K562 (cell line): ENCODE measurements at regions not wholly inside any gene's neighbourhood (a gene's known extent, or its start where the extent isn't known, plus 50 kb on each side); places are given as distances from the start of the nearest gene placed in this dataset.
A peak's percentile ranks its signal among the peaks of the same experiment; 100 is the strongest.

Source experiments
- ATF1 ChIP-seq, 2 experiments: fragments of 450-650 bp in 1 of 2; IDR thresholded peaks; 2 replicates each; pipeline ENCODE4 v1.6.1; 2016; ENCODE audit warnings: missing compliant biosample characterization in 1 of 2, missing genetic modification characterization in 1 of 2
- CBFA2T2 ChIP-seq: fragments of 450-650 bp; conservative IDR thresholded peaks from 2 replicates; pipeline ENCODE4 v1.6.1; 2017; ENCODE audit warnings: mild to moderate bottlenecking
- CREB1 ChIP-seq, 2 experiments: sonication (generic) in 1 of 2; formaldehyde crosslinking in 1 of 2; IDR thresholded peaks; 2 replicates each; pipeline versions ENCODE4 v1.6.1 to v1.8.0; 2012 to 2022; ENCODE audit warnings: inconsistent platforms in 1 of 2, mild to moderate bottlenecking in 1 of 2, missing genetic modification reagents in 1 of 2, moderate library complexity in 1 of 2
- CTBP1 ChIP-seq: fragments of 450-650 bp; IDR thresholded peaks from 2 replicates; pipeline ENCODE4 v1.6.1; 2016; ENCODE audit warnings: borderline replicate concordance
- FOXK2 ChIP-seq, 2 experiments: fragments of 450-650 bp; IDR thresholded peaks in 1 of 2; conservative IDR thresholded peaks in 1 of 2; 2 replicates each; pipeline ENCODE4 v1.6.1; 2016; ENCODE audit warnings: low read depth in 2 of 2, mild to moderate bottlenecking in 1 of 2
- NR1H2 ChIP-seq: sonication (generic); formaldehyde crosslinking; IDR thresholded peaks from 2 replicates; pipeline ENCODE4 v1.4.0; 2020; ENCODE audit warnings: mild to moderate bottlenecking, missing genetic modification reagents
- RBM25 ChIP-seq: fragments of 200-400 bp; formaldehyde crosslinking; IDR thresholded peaks from 2 replicates; pipeline ENCODE4 v1.6.1; 2018; ENCODE audit warnings: low read length, low read depth, moderate library complexity; ENCODE audit not compliant: severe bottlenecking
- RCOR1 ChIP-seq, 2 experiments: IDR thresholded peaks; 2 replicates each; pipeline ENCODE4 v1.6.1; 2012; ENCODE audit warnings: low read depth in 2 of 2, low read length in 2 of 2, borderline replicate concordance in 1 of 2, improper control_type of control experiment in 1 of 2
- STAT5A ChIP-seq: IDR thresholded peaks from 2 replicates; pipeline ENCODE4 v1.6.1; 2012; ENCODE audit warnings: low read length, inconsistent platforms, borderline replicate concordance
- ZNF143 ChIP-seq: sonication (generic); formaldehyde crosslinking; IDR thresholded peaks from 2 replicates; pipeline ENCODE4 v1.9.0; 2022; ENCODE audit warnings: mild to moderate bottlenecking, missing genetic modification reagents
- ZNF197 ChIP-seq: fragments of 200-800 bp; sonication (Bioruptor generic); IDR thresholded peaks from 2 replicates; pipeline ENCODE4 v1.6.1; 2016; ENCODE audit warnings: low read depth, missing genetic modification characterization, missing compliant biosample characterization
- TF ChIP-seq, protein P1 (sequence below): fragments of 450-650 bp; IDR thresholded peaks from 2 replicates; pipeline ENCODE4 v1.6.1; 2017; ENCODE audit warnings: antibody characterized with exemption, mild to moderate bottlenecking
- TF ChIP-seq, protein P2 (sequence below): fragments of 450-650 bp; IDR thresholded peaks from 2 replicates; pipeline ENCODE4 v1.6.1; 2016
- TF ChIP-seq, protein P3 (sequence below), 2 experiments: fragments of 450-650 bp; IDR thresholded peaks; 2 replicates each; pipeline ENCODE4 v1.6.1; 2016
- TF ChIP-seq, protein P4 (sequence below): sonication (generic); formaldehyde crosslinking; IDR thresholded peaks from 2 replicates; pipeline ENCODE4 v1.8.0; 2022; ENCODE audit warnings: mild to moderate bottlenecking, missing genetic modification reagents
- TF ChIP-seq, protein P5 (sequence below), 2 experiments: IDR thresholded peaks in 1 of 2; conservative IDR thresholded peaks in 1 of 2; 2 replicates each; pipeline ENCODE4 v1.6.1; 2016; ENCODE audit warnings: low read depth in 2 of 2, mild to moderate bottlenecking in 1 of 2, missing compliant biosample characterization in 1 of 2, missing genetic modification characterization in 1 of 2, moderate library complexity in 1 of 2

DNA sequence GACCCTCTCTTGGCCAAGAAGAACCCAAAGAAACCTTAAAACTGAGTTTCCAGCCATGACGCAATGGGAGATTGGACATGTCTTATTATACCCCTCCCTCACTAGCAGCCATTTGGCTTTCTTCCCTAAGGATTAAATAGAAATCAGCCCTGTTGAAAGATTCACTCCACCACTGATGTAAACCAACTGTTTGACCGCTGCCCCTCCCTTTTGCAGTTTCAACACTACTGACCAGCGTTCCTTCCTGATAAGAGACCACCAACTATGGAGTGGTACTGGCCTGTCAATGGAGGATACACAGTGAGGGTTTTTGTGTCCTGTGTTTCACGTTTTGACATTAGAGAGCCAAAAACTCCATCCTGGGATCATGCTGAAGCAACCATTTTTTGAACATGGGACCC, 53.2 kb upstream of the CD2AP start (continued):
- TF ChIP-seq, protein P1, sequence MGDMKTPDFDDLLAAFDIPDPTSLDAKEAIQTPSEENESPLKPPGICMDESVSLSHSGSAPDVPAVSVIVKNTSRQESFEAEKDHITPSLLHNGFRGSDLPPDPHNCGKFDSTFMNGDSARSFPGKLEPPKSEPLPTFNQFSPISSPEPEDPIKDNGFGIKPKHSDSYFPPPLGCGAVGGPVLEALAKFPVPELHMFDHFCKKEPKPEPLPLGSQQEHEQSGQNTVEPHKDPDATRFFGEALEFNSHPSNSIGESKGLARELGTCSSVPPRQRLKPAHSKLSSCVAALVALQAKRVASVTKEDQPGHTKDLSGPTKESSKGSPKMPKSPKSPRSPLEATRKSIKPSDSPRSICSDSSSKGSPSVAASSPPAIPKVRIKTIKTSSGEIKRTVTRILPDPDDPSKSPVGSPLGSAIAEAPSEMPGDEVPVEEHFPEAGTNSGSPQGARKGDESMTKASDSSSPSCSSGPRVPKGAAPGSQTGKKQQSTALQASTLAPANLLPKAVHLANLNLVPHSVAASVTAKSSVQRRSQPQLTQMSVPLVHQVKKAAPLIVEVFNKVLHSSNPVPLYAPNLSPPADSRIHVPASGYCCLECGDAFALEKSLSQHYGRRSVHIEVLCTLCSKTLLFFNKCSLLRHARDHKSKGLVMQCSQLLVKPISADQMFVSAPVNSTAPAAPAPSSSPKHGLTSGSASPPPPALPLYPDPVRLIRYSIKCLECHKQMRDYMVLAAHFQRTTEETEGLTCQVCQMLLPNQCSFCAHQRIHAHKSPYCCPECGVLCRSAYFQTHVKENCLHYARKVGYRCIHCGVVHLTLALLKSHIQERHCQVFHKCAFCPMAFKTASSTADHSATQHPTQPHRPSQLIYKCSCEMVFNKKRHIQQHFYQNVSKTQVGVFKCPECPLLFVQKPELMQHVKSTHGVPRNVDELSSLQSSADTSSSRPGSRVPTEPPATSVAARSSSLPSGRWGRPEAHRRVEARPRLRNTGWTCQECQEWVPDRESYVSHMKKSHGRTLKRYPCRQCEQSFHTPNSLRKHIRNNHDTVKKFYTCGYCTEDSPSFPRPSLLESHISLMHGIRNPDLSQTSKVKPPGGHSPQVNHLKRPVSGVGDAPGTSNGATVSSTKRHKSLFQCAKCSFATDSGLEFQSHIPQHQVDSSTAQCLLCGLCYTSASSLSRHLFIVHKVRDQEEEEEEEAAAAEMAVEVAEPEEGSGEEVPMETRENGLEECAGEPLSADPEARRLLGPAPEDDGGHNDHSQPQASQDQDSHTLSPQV: peak; percentile 67
- TF ChIP-seq RCOR1 (IDR thresholded peaks at IDR 0.05; ENCODE audit: borderline replicate concordance in 1 of 2, low read depth in 2 of 2, low read length in 2 of 2) (peak; percentile 70 to 88; a peak in 2 of 4 replicates), FOXK2 (conservative IDR thresholded peaks at IDR 0.05 in 1 of 2, IDR thresholded peaks at IDR 0.05 in 1 of 2; ENCODE audit: low read depth in 2 of 2) (0 out of 4 replicates have a peak, but pooled peaks of 1 of the 2 experiments have one; percentile 23), CTBP1 (peak; percentile 67), CREB1 (IDR thresholded peaks at IDR 0.05) (peak; percentile 33; the same call in 1 of the 2 replicates), CREB1 (CRISPR knock-in tag; IDR thresholded peaks at IDR 0.05) (no peak), RBM25 (no peak), CBFA2T2 (peak; percentile 66), STAT5A (peak; percentile 62), ZNF197 (no peak), ZNF143 (CRISPR knock-in tag) (no peak), ATF1 (CRISPR knock-in tag; IDR thresholded peaks at IDR 0.05) (no peak), ATF1 (tag; IDR thresholded peaks at IDR 0.05) (peak; percentile 54), NR1H2 (CRISPR knock-in tag) (no peak)
- TF ChIP-seq, protein P2, sequence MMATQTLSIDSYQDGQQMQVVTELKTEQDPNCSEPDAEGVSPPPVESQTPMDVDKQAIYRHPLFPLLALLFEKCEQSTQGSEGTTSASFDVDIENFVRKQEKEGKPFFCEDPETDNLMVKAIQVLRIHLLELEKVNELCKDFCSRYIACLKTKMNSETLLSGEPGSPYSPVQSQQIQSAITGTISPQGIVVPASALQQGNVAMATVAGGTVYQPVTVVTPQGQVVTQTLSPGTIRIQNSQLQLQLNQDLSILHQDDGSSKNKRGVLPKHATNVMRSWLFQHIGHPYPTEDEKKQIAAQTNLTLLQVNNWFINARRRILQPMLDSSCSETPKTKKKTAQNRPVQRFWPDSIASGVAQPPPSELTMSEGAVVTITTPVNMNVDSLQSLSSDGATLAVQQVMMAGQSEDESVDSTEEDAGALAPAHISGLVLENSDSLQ: peak; percentile 56
- TF ChIP-seq, protein P3, sequence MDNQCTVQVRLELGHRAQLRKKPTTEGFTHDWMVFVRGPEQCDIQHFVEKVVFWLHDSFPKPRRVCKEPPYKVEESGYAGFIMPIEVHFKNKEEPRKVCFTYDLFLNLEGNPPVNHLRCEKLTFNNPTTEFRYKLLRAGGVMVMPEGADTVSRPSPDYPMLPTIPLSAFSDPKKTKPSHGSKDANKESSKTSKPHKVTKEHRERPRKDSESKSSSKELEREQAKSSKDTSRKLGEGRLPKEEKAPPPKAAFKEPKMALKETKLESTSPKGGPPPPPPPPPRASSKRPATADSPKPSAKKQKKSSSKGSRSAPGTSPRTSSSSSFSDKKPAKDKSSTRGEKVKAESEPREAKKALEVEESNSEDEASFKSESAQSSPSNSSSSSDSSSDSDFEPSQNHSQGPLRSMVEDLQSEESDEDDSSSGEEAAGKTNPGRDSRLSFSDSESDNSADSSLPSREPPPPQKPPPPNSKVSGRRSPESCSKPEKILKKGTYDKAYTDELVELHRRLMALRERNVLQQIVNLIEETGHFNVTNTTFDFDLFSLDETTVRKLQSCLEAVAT (IDR thresholded peaks at IDR 0.05): peak in 1 of 2 experiments; percentile 62; a peak in 1 of 4 replicates
- TF ChIP-seq, protein P4, sequence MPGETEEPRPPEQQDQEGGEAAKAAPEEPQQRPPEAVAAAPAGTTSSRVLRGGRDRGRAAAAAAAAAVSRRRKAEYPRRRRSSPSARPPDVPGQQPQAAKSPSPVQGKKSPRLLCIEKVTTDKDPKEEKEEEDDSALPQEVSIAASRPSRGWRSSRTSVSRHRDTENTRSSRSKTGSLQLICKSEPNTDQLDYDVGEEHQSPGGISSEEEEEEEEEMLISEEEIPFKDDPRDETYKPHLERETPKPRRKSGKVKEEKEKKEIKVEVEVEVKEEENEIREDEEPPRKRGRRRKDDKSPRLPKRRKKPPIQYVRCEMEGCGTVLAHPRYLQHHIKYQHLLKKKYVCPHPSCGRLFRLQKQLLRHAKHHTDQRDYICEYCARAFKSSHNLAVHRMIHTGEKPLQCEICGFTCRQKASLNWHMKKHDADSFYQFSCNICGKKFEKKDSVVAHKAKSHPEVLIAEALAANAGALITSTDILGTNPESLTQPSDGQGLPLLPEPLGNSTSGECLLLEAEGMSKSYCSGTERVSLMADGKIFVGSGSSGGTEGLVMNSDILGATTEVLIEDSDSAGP: no peak
- TF ChIP-seq, protein P5, sequence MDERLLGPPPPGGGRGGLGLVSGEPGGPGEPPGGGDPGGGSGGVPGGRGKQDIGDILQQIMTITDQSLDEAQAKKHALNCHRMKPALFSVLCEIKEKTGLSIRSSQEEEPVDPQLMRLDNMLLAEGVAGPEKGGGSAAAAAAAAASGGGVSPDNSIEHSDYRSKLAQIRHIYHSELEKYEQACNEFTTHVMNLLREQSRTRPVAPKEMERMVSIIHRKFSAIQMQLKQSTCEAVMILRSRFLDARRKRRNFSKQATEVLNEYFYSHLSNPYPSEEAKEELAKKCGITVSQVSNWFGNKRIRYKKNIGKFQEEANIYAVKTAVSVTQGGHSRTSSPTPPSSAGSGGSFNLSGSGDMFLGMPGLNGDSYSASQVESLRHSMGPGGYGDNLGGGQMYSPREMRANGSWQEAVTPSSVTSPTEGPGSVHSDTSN (CRISPR knock-in tag; IDR thresholded peaks at IDR 0.05; ENCODE audit: low read depth): no peak
- TF ChIP-seq, protein P5 (tag; conservative IDR thresholded peaks at IDR 0.05; ENCODE audit: low read depth): peak; percentile 81
